ENCODE measurements at regions not wholly inside any gene's neighbourhood (a gene's known extent, or its start where the extent isn't known, plus 50 kb on each side); places are given as distances from the start of the nearest gene placed in this dataset.
"Not testable (repeated sequence)": the region's sequence is repeated elsewhere in the genome, so short reads cannot be mapped to it uniquely, and the experiment has no call there.

- Mint-ChIP-seq H3K27ac (no peak overlapping the region), H3K36me3 (no peaks in the 10 kb centered on the region), H3K4me1 (no peaks in the 10 kb centered on the region), H3K27me3 (no peaks in the 10 kb centered on the region), H3K9me3 (no peaks in the 10 kb centered on the region), H3K4me3 (no peak overlapping the region)
These were observed 541.9 kb upstream of the CADM1 start for GRCh38 chr11:116046127-116046526.

- no peak overlapping the region for H3K4me3 Mint-ChIP-seq
- H3K36me3 Mint-ChIP-seq: no peaks in the 10 kb centered on the region
- H3K27ac Mint-ChIP-seq: no peak overlapping the region
- H3K27me3 Mint-ChIP-seq: no peaks in the 10 kb centered on the region
- H3K4me1 Mint-ChIP-seq: no peaks in the 10 kb centered on the region
- H3K9me3 Mint-ChIP-seq: no peaks in the 10 kb centered on the region
These were observed 540.7 kb upstream of the CADM1 start for GRCh38 chr11:116044941-116045340.

GRCh38 chr11:116044520-116044919, 540.3 kb upstream of the CADM1 start:
- Mint-ChIP-seq H3K9me3 (no peaks in the 10 kb centered on the region), H3K4me1 (no peaks in the 10 kb centered on the region)

GRCh38 chr11:116043857-116044256, 539.6 kb upstream of the CADM1 start:
- H3K4me3 Mint-ChIP-seq: no peak overlapping the region
- H3K27ac Mint-ChIP-seq: no peak overlapping the region
- H3K9me3 Mint-ChIP-seq: no peaks in the 10 kb centered on the region
- no peaks in the 10 kb centered on the region for H3K36me3 Mint-ChIP-seq
- H3K4me1 Mint-ChIP-seq: no peaks in the 10 kb centered on the region
- H3K27me3 Mint-ChIP-seq: no peaks in the 10 kb centered on the region

More at GRCh38 chr11:116044520-116044919, 540.3 kb upstream of the CADM1 start:
- no peak overlapping the region for H3K27ac Mint-ChIP-seq
- no peaks in the 10 kb centered on the region for H3K36me3 Mint-ChIP-seq
- H3K27me3 Mint-ChIP-seq: no peaks in the 10 kb centered on the region
- H3K4me3 Mint-ChIP-seq: no peak overlapping the region

- not testable (repeated sequence) for H3K27ac Mint-ChIP-seq, H3K4me3 Mint-ChIP-seq, H3K9me3 Mint-ChIP-seq, H3K27me3 Mint-ChIP-seq, H3K4me1 Mint-ChIP-seq, H3K36me3 Mint-ChIP-seq
These were observed 538.8 kb upstream of the CADM1 start for GRCh38 chr11:116043059-116043458.

- Mint-ChIP-seq H3K36me3 (no peaks in the 10 kb centered on the region), H3K4me3 (no peak overlapping the region), H3K9me3 (no peaks in the 10 kb centered on the region), H3K27ac (no peak overlapping the region), H3K27me3 (no peaks in the 10 kb centered on the region), H3K4me1 (no peaks in the 10 kb centered on the region)
These were observed 537.9 kb upstream of the CADM1 start for GRCh38 chr11:116042146-116042545.

- H3K9me3 Mint-ChIP-seq: no peaks in the 10 kb centered on the region
- no peak overlapping the region for H3K4me3 Mint-ChIP-seq
- no peaks in the 10 kb centered on the region for H3K36me3 Mint-ChIP-seq
- H3K27ac Mint-ChIP-seq: no peak overlapping the region
- H3K27me3 Mint-ChIP-seq: no peaks in the 10 kb centered on the region
- no peaks in the 10 kb centered on the region for H3K4me1 Mint-ChIP-seq
These were observed 533.6 kb upstream of the CADM1 start for GRCh38 chr11:116037861-116038260.

- Mint-ChIP-seq H3K27me3 (no peaks in the 10 kb centered on the region), H3K9me3 (peaks cover 7% of the 10 kb centered on the region), H3K27ac (no peak overlapping the region), H3K36me3 (no peaks in the 10 kb centered on the region), H3K4me1 (no peaks in the 10 kb centered on the region), H3K4me3 (no peak overlapping the region)
These were observed 531.8 kb upstream of the CADM1 start for GRCh38 chr11:116035977-116036376.

- no peak overlapping the region for H3K4me3 Mint-ChIP-seq
- no peaks in the 10 kb centered on the region for H3K27me3 Mint-ChIP-seq
- no peak overlapping the region for H3K27ac Mint-ChIP-seq
- H3K36me3 Mint-ChIP-seq: no peaks in the 10 kb centered on the region
- H3K9me3 Mint-ChIP-seq: peaks cover 7% of the 10 kb centered on the region
- no peaks in the 10 kb centered on the region for H3K4me1 Mint-ChIP-seq
These were observed 529.8 kb upstream of the CADM1 start for GRCh38 chr11:116033931-116034553.

GRCh38 chr11:116030697-116031331, 526.6 kb upstream of the CADM1 start:
- no peaks in the 10 kb centered on the region for H3K36me3 Mint-ChIP-seq
- H3K9me3 Mint-ChIP-seq: peaks cover 7% of the 10 kb centered on the region
- no peaks in the 10 kb centered on the region for H3K27me3 Mint-ChIP-seq
- H3K4me1 Mint-ChIP-seq: no peaks in the 10 kb centered on the region
- no peak overlapping the region for H3K4me3 Mint-ChIP-seq
- no peak overlapping the region for H3K27ac Mint-ChIP-seq

- not testable (repeated sequence) for H3K4me1 Mint-ChIP-seq, H3K4me3 Mint-ChIP-seq, H3K36me3 Mint-ChIP-seq, H3K27ac Mint-ChIP-seq, H3K27me3 Mint-ChIP-seq
- peaks cover 13% of the 10 kb centered on the region for H3K9me3 Mint-ChIP-seq
These were observed 524.3 kb upstream of the CADM1 start for GRCh38 chr11:116028506-116028905.

GRCh38 chr11:115999437-115999836, 495.2 kb upstream of the CADM1 start:
- peaks cover 6% of the 10 kb centered on the region for H3K9me3 Mint-ChIP-seq
- no peaks in the 10 kb centered on the region for H3K27me3 Mint-ChIP-seq
- no peaks in the 10 kb centered on the region for H3K4me1 Mint-ChIP-seq
- no peak overlapping the region for H3K27ac Mint-ChIP-seq
- no peak overlapping the region for H3K4me3 Mint-ChIP-seq
- no peaks in the 10 kb centered on the region for H3K36me3 Mint-ChIP-seq

GRCh38 chr11:115996808-115997188, 492.6 kb upstream of the CADM1 start:
- Mint-ChIP-seq H3K27me3 (no peaks in the 10 kb centered on the region), H3K4me3 (no peak overlapping the region), H3K9me3 (peaks cover 6% of the 10 kb centered on the region), H3K36me3 (no peaks in the 10 kb centered on the region), H3K27ac (no peak overlapping the region), H3K4me1 (no peaks in the 10 kb centered on the region)

GRCh38 chr11:115996125-115996807, 492.1 kb upstream of the CADM1 start:
- peaks cover 6% of the 10 kb centered on the region for H3K9me3 Mint-ChIP-seq
- no peaks in the 10 kb centered on the region for H3K27me3 Mint-ChIP-seq
- H3K4me1 Mint-ChIP-seq: no peaks in the 10 kb centered on the region
- no peaks in the 10 kb centered on the region for H3K36me3 Mint-ChIP-seq
- H3K4me3 Mint-ChIP-seq: no peak overlapping the region
- H3K27ac Mint-ChIP-seq: no peak overlapping the region

GRCh38 chr11:115993590-115993989, 489.4 kb upstream of the CADM1 start:
- H3K27ac Mint-ChIP-seq: no peak overlapping the region
- H3K4me3 Mint-ChIP-seq: no peak overlapping the region
- peaks cover 6% of the 10 kb centered on the region for H3K9me3 Mint-ChIP-seq
- H3K27me3 Mint-ChIP-seq: no peaks in the 10 kb centered on the region
- no peaks in the 10 kb centered on the region for H3K36me3 Mint-ChIP-seq
- no peaks in the 10 kb centered on the region for H3K4me1 Mint-ChIP-seq

- Mint-ChIP-seq H3K27ac (no peak overlapping the region), H3K27me3 (no peaks in the 10 kb centered on the region), H3K4me3 (no peak overlapping the region), H3K9me3 (no peaks in the 10 kb centered on the region), H3K4me1 (no peaks in the 10 kb centered on the region), H3K36me3 (no peaks in the 10 kb centered on the region)
These were observed 485.8 kb upstream of the CADM1 start for GRCh38 chr11:115990004-115990447.

Measured in activated naive CD4-positive, alpha-beta T cell treated with anti-CD3 and anti-CD28 coated beads, Interleukin-2, amount 50 U/mL, for 24 hours (primary cell).